Nephron (organoid): ENCODE measurements at regions not wholly inside any gene's neighbourhood (a gene's known extent, or its start where the extent isn't known, plus 50 kb on each side); places are given as distances from the start of the nearest gene placed in this dataset.

Source experiments
- H3K27ac Mint-ChIP-seq, 3 experiments: 2 replicates each; pipeline ENCODE4 v1.8.0; 2020; ENCODE audit warnings: mixed read lengths in 3 of 3, mild to moderate bottlenecking in 2 of 3, moderate library complexity in 1 of 3
- H3K27me3 Mint-ChIP-seq: 2 replicates; pipeline ENCODE4 v1.8.0; 2021; ENCODE audit warnings: low read depth, mild to moderate bottlenecking, moderate library complexity, mixed read lengths
- H3K36me3 Mint-ChIP-seq: 2 replicates; pipeline ENCODE4 v1.8.0; 2020; ENCODE audit warnings: low read depth, mixed read lengths
- H3K4me1 Mint-ChIP-seq: 2 replicates; pipeline ENCODE4 v1.8.0; 2020; ENCODE audit warnings: mixed read lengths
- H3K4me3 Mint-ChIP-seq, 3 experiments: 2 replicates each; pipeline ENCODE4 v1.8.0; 2020; ENCODE audit warnings: mild to moderate bottlenecking in 3 of 3, mixed read lengths in 3 of 3, moderate library complexity in 2 of 3
- H3K9me3 Mint-ChIP-seq: 2 replicates; pipeline ENCODE4 v1.8.0; 2020; ENCODE audit warnings: mixed read lengths
- CTCF ChIP-seq, 3 experiments: fragments of 200-600 bp; sonication (generic); IDR thresholded peaks; one replicate each; pipeline ENCODE4 v1.5.0; 2021; ENCODE audit warnings: antibody characterized with exemption in 3 of 3; ENCODE audit not compliant: unreplicated experiment in 3 of 3

GRCh38 chr13:29909081-29909730 lies 58.8 kb upstream of the UBL3 start:
- no peaks in the 10 kb centered on the region for H3K36me3 Mint-ChIP-seq
- H3K9me3 Mint-ChIP-seq = no peaks in the 10 kb centered on the region
- H3K4me1 Mint-ChIP-seq = peaks cover 36% of the 10 kb centered on the region
- no peak overlapping the region for H3K27ac Mint-ChIP-seq
- H3K27me3 Mint-ChIP-seq = peaks cover 4% of the 10 kb centered on the region
- no peak for TF ChIP-seq CTCF (IDR thresholded peaks at IDR 0.05; ENCODE audit: unreplicated experiment in 3 of 3)
- H3K4me3 Mint-ChIP-seq = no peak overlapping the region

GRCh38 chr13:29908416-29909080 lies 58.1 kb upstream of the UBL3 start:
- Mint-ChIP-seq H3K27ac (no peak overlapping the region), H3K4me3 (no peak overlapping the region), H3K9me3 (no peaks in the 10 kb centered on the region), H3K36me3 (no peaks in the 10 kb centered on the region), H3K27me3 (peaks cover 4% of the 10 kb centered on the region), H3K4me1 (peaks cover 43% of the 10 kb centered on the region)
- no peak for TF ChIP-seq CTCF (IDR thresholded peaks at IDR 0.05; ENCODE audit: unreplicated experiment in 3 of 3)

GRCh38 chr13:29907670-29908069 lies 57.3 kb upstream of the UBL3 start:
- TF ChIP-seq CTCF (IDR thresholded peaks at IDR 0.05; ENCODE audit: unreplicated experiment in 3 of 3) = no peak
- peaks cover 48% of the 10 kb centered on the region for H3K4me1 Mint-ChIP-seq
- H3K4me3 Mint-ChIP-seq = no peak overlapping the region
- no peaks in the 10 kb centered on the region for H3K27me3 Mint-ChIP-seq
- H3K36me3 Mint-ChIP-seq = no peaks in the 10 kb centered on the region
- H3K9me3 Mint-ChIP-seq = no peaks in the 10 kb centered on the region
- no peak overlapping the region for H3K27ac Mint-ChIP-seq

GRCh38 chr13:29906432-29907011 lies 56.1 kb upstream of the UBL3 start:
- H3K9me3 Mint-ChIP-seq = peaks cover 5% of the 10 kb centered on the region
- H3K4me1 Mint-ChIP-seq = peaks cover 43% of the 10 kb centered on the region
- no peak overlapping the region for H3K27ac Mint-ChIP-seq
- H3K27me3 Mint-ChIP-seq = no peaks in the 10 kb centered on the region
- TF ChIP-seq CTCF (IDR thresholded peaks at IDR 0.05; ENCODE audit: unreplicated experiment in 3 of 3) = no peak
- no peaks in the 10 kb centered on the region for H3K36me3 Mint-ChIP-seq
- H3K4me3 Mint-ChIP-seq = no peak overlapping the region

- H3K36me3 Mint-ChIP-seq = no peaks in the 10 kb centered on the region
- peak overlapping the region in 1 of 3 experiments; percentile 68 for H3K27ac Mint-ChIP-seq
- TF ChIP-seq CTCF (IDR thresholded peaks at IDR 0.05; ENCODE audit: unreplicated experiment in 3 of 3) = no peak
- no peak overlapping the region for H3K4me3 Mint-ChIP-seq
- H3K4me1 Mint-ChIP-seq = peaks cover 40% of the 10 kb centered on the region
- H3K9me3 Mint-ChIP-seq = peaks cover 9% of the 10 kb centered on the region
- no peaks in the 10 kb centered on the region for H3K27me3 Mint-ChIP-seq
Measured at GRCh38 chr13:29905845-29906244, 55.4 kb upstream of the UBL3 start.
